ENCODE measurements at regions not wholly inside any gene's neighbourhood (a gene's known extent, or its start where the extent isn't known, plus 50 kb on each side); places are given as distances from the start of the nearest gene placed in this dataset.

DNA sequence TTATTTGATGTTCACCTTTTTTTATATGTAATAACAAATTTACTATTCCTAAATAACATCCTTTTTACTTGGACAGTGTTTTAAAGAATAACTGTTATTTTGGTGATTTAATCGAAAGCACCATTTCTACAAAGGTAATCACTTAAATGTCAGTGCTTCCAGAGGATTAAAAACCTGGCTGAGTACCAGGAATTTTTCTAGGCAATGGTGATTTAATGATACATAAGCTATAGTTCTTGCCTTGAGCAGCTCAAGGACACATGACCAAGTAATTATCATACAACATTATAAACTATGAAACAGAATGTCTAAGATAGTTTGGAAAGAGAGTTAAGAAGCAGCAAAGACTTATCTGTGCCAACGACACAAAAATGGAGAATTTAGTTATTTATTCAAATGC, 1291.9 kb upstream of the TENM3 start:
- DNase-seq = no peak

DNA sequence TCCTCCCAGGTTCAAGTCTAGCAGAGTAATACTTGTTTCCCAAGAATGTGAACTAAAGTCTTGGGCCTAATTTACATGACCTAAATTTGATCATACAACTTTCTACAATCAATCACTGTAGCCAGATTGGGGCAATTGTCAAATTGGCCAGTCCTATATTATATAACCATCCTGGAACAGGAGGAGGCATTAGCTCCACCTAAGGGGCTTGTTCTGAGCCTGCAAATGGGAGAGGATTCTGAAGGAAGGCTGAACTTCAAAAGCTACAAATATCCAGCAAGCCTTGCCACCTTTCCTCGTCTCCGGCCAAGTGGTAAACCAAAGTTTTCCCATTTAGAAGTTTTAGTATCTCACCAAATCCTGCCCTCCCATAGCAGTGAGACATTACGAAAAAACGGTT, 1289.6 kb upstream of the TENM3 start:
- DNase-seq = no peak

GRCh38 chr4:180960743-180961401, 1282.3 kb upstream of the TENM3 start:
- peak in 5 of 51 donors; percentile 0 to 39 (median 3) for DNase-seq

- no peak for DNase-seq
These were observed 1280.9 kb upstream of the TENM3 start for GRCh38 chr4:180962268-180962667.

GRCh38 chr4:180966312-180966711, 1276.9 kb upstream of the TENM3 start:
- DNase-seq = no peak

- DNase-seq = no peak
These were observed 1275.3 kb upstream of the TENM3 start for GRCh38 chr4:180967936-180968335.

GRCh38 chr4:180973894-180974293, 1269.3 kb upstream of the TENM3 start:
- no peak for DNase-seq

DNA sequence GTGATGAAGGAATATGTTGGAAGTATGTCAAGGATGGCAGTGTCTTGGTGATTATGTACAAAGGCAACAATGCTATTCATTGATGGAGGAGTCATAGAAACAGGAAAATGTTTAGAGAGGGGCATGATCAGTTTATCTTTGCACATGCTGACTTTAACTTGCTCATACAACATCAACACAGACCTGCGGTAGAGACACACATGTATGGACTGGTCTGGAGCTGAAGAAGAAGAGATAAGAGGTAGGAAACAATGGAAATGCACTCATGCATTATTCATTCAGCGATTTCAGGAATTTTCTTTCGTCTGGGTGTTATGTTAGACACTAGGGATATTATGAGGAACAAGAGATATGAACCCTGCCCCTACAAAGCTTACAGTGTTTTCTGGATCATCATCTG, 1252.3 kb upstream of the TENM3 start:
- DNase-seq = no peak

GRCh38 chr4:180993244-180993836, 1249.9 kb upstream of the TENM3 start:
- no peak for DNase-seq

- DNase-seq = no peak
These were observed 1248.5 kb upstream of the TENM3 start for GRCh38 chr4:180994722-180995121.

DNA sequence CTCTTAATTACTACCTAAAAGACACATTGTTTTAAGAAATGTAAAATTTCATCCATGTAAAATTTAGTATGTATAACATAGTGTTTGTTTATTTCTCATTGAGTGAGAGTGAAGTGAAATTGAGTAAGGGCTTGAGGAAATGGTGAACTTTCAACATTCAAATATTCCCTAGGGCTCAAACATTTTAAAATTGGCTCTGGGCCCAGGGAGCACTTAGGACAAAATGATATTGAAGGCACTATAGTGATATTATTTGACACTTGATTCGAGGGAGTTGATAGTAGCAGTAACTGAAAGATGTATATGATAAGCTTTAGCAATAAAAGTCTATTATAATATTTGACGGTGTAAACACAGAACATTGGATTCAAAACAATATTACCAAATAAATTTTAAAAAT, 1244.0 kb upstream of the TENM3 start:
- DNase-seq = no peak

DNA sequence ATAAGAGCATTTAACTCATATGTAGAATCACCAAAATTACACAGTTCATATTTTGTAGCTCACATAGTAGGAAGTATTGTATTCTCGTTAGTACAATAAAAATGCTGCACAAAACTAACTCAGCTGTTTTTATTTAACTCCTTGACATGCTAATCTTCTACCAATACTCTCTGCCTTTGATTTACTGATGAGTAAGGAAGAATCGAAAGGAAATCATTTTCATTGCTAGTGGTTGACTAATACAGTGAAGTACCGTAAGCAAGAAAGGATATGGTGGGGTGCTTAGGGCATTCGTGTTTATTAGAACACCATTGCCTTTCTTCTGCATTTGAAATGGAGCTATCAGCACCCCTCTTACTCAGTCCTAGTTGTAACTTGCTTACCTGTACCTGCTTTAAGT, 1239.1 kb upstream of the TENM3 start:
- DNase-seq = no peak

- DNase-seq = no peak
These were observed 1236.5 kb upstream of the TENM3 start for GRCh38 chr4:181006499-181007260.

DNA sequence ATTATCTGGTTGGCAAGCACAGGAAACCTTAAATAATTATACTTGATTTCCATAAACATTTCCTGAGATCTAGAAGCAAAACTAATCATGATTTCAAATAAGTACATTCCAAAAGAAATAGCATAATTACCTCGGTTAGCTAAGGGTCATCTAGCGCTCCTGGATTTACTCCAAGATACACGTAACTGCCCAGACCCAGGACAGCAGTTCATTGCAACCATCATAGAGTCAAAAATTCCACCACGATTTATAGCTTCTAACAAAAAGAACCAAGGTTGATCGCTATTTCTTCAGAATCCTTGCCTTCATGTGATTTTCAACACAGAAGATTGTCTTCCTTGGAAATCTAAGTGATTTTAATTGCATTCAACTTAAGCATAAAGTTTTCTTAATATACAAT, 1235.5 kb upstream of the TENM3 start:
- no peak for DNase-seq

GRCh38 chr4:181008164-181008563, 1235.0 kb upstream of the TENM3 start:
- no peak for DNase-seq

DNA sequence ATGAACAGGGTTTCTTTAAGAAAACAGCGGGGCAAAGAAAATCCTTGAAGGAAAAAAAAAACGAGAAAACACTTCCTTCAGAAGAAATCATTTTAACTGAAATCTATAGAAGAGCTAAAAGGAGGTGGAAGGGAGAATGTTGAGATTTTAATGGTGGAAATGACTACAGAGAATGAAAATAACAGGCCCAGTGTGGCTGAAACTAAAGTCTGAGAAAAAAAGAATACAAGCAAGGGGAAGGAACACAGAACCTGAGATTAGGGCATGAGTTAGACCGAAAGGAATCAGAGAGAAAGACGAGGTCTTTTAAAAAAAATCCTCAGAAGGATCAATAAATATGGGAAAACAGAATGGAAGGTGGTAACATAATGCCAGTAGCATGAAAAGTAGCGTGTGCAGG, 1230.0 kb upstream of the TENM3 start:
- DNase-seq = no peak

DNA sequence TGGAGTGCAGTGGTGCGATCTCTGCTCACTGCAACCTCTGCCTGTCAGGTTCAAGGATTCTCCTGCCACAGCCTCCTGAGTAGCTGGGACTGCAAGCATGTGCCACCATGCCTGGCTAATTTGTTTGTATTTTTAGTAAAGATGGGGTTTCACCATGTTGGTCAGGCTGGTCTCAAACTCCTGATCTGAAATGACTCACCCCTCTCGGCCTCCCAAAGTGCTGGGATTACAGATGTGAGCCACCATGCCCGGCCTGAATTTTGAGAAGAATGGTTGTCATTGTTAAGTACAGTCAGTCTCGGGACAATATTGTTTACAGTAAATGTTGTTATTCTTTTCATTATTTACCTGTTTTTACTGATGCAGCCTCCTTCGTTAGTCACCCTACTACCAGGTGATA, 1226.2 kb upstream of the TENM3 start:
- DNase-seq = no peak

DNA sequence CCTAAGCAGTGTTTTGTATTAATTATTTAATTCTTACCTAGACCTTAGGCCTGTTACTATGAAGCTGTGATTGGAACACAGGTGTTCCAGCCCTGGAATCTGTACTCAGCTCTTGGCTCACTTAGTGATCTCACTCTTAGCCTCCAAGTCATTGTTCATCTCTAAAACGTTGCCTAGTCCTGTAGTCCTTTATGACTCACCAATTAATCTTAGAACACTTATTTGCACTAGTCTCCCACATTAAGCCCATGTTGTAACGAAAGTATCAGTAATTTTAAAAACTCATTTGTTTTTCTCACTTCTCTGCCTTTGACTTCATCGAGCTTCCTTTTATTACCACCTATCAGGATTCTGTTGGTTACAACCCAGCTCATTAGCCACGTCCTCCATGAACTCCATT, 1224.7 kb upstream of the TENM3 start:
- no peak for DNase-seq

GRCh38 chr4:181018913-181019312, 1224.3 kb upstream of the TENM3 start:
- no peak for DNase-seq

DNA sequence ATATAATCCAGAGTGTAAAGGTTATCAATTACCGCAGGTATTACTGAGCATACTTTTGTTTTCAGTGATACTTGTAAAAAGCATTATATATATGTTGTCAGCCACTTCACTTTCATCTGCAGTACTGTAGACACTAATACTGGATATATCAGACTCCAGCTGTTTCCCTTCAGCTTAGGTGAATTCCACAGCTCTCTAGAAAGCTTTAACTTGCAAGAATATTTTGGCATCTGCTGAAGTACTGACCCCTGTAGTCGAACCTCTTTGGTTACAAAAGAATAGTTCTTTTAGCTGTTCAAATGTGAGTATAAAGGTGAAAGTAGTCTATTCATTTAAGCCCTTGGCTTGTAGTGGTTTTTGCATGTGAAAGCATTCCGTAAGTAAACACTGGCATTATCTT, 1222.7 kb upstream of the TENM3 start:
- DNase-seq = no peak

DNA sequence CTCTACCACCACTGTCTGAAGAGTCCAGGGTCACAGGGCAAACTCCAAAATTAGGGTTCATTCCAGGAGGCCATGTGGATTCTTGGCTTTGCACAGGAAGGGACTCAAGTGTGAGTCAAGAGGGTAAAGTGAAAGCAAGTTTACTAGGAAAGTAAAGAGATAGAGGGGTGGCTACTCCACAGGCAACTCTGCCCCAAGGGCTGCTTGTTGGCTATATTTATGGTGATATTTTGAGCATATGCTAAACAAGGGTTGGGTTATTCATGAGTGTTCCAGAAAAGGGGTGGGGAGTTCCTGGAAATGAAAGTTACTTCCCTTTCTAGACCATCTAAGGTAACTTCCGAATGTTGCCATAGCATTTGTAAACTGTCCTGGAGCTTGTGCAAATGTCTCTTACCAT, 1222.0 kb upstream of the TENM3 start:
- DNase-seq = no peak

- DNase-seq = peak in 7 of 51 donors; percentile 0 to 77 (median 4)
These were observed 1212.9 kb upstream of the TENM3 start for GRCh38 chr4:181030135-181030921.

All from hypothalamus (tissue), 51 donors.